ENCODE measurements at regions not wholly inside any gene's neighbourhood (a gene's known extent, or its start where the extent isn't known, plus 50 kb on each side); places are given as distances from the start of the nearest gene placed in this dataset.

DNA sequence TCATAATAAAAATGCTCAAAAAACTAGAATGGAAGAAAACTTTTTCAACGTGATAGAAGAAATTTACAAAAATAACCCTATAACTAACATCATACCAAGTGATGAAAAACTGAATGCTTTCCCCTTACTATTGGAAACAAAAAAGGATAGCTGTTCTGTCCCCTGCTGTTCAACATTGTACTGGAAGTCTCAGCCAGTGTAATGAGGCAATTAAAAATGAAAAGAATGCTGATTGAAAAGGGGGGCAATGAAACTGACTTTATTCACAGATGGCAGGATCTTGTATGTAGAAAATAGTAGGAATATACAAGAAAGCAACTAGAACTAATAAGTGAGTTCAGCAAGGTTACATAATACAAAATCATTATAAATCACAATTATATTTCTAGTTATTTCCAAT lies 337.9 kb upstream of the KITLG start:
- no peaks in the 10 kb centered on the region for H4K20me1 ChIP-seq (ENCODE audit: control insufficient read depth, insufficient read depth, low read depth, low read length)
- H3K36me3 ChIP-seq (ENCODE audit: control insufficient read depth, low read length): no peaks in the 10 kb centered on the region
- H3K79me2 ChIP-seq (ENCODE audit: control insufficient read depth, low read length): no peaks in the 10 kb centered on the region
- H3K4me3 ChIP-seq (ENCODE audit: low read length): no peak overlapping the region
- H3K27me3 ChIP-seq (ENCODE audit: control insufficient read depth, low read length): no peaks in the 10 kb centered on the region
- H3K4me2 ChIP-seq (ENCODE audit: low read length): no peak overlapping the region
- TF ChIP-seq, protein P1, sequence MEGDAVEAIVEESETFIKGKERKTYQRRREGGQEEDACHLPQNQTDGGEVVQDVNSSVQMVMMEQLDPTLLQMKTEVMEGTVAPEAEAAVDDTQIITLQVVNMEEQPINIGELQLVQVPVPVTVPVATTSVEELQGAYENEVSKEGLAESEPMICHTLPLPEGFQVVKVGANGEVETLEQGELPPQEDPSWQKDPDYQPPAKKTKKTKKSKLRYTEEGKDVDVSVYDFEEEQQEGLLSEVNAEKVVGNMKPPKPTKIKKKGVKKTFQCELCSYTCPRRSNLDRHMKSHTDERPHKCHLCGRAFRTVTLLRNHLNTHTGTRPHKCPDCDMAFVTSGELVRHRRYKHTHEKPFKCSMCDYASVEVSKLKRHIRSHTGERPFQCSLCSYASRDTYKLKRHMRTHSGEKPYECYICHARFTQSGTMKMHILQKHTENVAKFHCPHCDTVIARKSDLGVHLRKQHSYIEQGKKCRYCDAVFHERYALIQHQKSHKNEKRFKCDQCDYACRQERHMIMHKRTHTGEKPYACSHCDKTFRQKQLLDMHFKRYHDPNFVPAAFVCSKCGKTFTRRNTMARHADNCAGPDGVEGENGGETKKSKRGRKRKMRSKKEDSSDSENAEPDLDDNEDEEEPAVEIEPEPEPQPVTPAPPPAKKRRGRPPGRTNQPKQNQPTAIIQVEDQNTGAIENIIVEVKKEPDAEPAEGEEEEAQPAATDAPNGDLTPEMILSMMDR (IDR thresholded peaks at IDR 0.05; ENCODE audit: low read depth, low read length, poor library complexity, severe bottlenecking): no peak
- TF ChIP-seq EZH2phosphoT487 (IDR thresholded peaks at IDR 0.05; ENCODE audit: borderline replicate concordance, low read length): no peak
- H3K27ac ChIP-seq (ENCODE audit: low read depth, low read length): no peak overlapping the region
- no peaks in the 10 kb centered on the region for H3K4me1 ChIP-seq (ENCODE audit: control insufficient read depth, low read length)
- 0 out of 2 replicates have a peak, but pooled peaks cover 6% of the 10 kb centered on the region for H3K9me3 ChIP-seq (ENCODE audit: control insufficient read depth, insufficient read depth, low read length)
- no peaks in the 10 kb centered on the region for H3K9me2 ChIP-seq (replicated peaks; ENCODE audit: control insufficient read depth, low read length)
- no peaks in the 10 kb centered on the region for H3F3A ChIP-seq (ENCODE audit: control insufficient read depth, insufficient read depth)

GRCh38 chr12:88914967-88915366 lies 334.7 kb upstream of the KITLG start:
- Histone ChIP-seq H3K9me3 (ENCODE audit: control insufficient read depth, insufficient read depth, low read length) (0 out of 2 replicates have a peak, but pooled peaks cover 6% of the 10 kb centered on the region), H4K20me1 (ENCODE audit: control insufficient read depth, insufficient read depth, low read depth, low read length) (no peaks in the 10 kb centered on the region), H3K79me2 (ENCODE audit: control insufficient read depth, low read length) (no peaks in the 10 kb centered on the region), H3K27ac (ENCODE audit: low read depth, low read length) (no peak overlapping the region), H3K4me3 (ENCODE audit: low read length) (no peak overlapping the region), H3K36me3 (ENCODE audit: control insufficient read depth, low read length) (no peaks in the 10 kb centered on the region), H3K4me2 (ENCODE audit: low read length) (no peak overlapping the region), H3K4me1 (ENCODE audit: control insufficient read depth, low read length) (no peaks in the 10 kb centered on the region), H3K9me2 (replicated peaks; ENCODE audit: control insufficient read depth, low read length) (no peaks in the 10 kb centered on the region), H3K27me3 (ENCODE audit: control insufficient read depth, low read length) (no peaks in the 10 kb centered on the region), H3F3A (ENCODE audit: control insufficient read depth, insufficient read depth) (no peaks in the 10 kb centered on the region)
- TF ChIP-seq, protein P1 (IDR thresholded peaks at IDR 0.05; ENCODE audit: low read depth, low read length, poor library complexity, severe bottlenecking): no peak
- TF ChIP-seq EZH2phosphoT487 (IDR thresholded peaks at IDR 0.05; ENCODE audit: borderline replicate concordance, low read length): no peak

DNA sequence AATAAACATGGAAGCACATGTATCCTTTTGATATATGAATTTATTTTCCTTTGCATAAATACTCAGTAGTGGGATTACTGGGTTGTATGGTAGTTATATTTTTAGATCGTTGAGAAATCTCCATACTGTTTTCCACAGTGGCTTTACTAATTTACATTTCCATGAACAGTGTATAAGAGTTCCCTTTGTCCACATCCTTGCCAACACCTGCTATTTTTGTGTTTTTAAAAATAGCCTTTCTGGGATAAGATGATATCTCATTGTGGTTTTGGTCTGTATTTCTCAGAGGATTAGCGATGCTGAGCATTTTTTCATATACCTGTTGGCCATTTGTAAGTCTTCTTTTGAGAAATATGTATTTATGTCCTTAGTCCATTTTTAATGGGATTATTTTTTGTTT lies 329.2 kb upstream of the KITLG start:
- H3K4me2 ChIP-seq (ENCODE audit: low read length): no peak overlapping the region
- no peaks in the 10 kb centered on the region for H3K79me2 ChIP-seq (ENCODE audit: control insufficient read depth, low read length)
- no peak overlapping the region for H3K27ac ChIP-seq (ENCODE audit: low read depth, low read length)
- 0 out of 2 replicates have a peak, but pooled peaks cover under 1% of the 10 kb centered on the region for H3K9me3 ChIP-seq (ENCODE audit: control insufficient read depth, insufficient read depth, low read length)
- no peaks in the 10 kb centered on the region for H4K20me1 ChIP-seq (ENCODE audit: control insufficient read depth, insufficient read depth, low read depth, low read length)
- no peaks in the 10 kb centered on the region for H3F3A ChIP-seq (ENCODE audit: control insufficient read depth, insufficient read depth)
- H3K9me2 ChIP-seq (replicated peaks; ENCODE audit: control insufficient read depth, low read length): no peaks in the 10 kb centered on the region
- no peaks in the 10 kb centered on the region for H3K4me1 ChIP-seq (ENCODE audit: control insufficient read depth, low read length)
- TF ChIP-seq, protein P1 (IDR thresholded peaks at IDR 0.05; ENCODE audit: low read depth, low read length, poor library complexity, severe bottlenecking): no peak
- no peak for TF ChIP-seq EZH2phosphoT487 (IDR thresholded peaks at IDR 0.05; ENCODE audit: borderline replicate concordance, low read length)
- H3K4me3 ChIP-seq (ENCODE audit: low read length): no peak overlapping the region
- H3K36me3 ChIP-seq (ENCODE audit: control insufficient read depth, low read length): no peaks in the 10 kb centered on the region
- H3K27me3 ChIP-seq (ENCODE audit: control insufficient read depth, low read length): no peaks in the 10 kb centered on the region

Measured in DOHH2 (cell line).